Loucy (cell line): ENCODE measurements at regions not wholly inside any gene's neighbourhood (a gene's known extent, or its start where the extent isn't known, plus 50 kb on each side); places are given as distances from the start of the nearest gene placed in this dataset.

Source experiments
- EZH2phosphoT487 ChIP-seq: fragments of 200-600 bp; IDR thresholded peaks from 2 replicates; pipeline ENCODE4 v1.6.1; 2018; ENCODE audit warnings: antibody characterized with exemption, mild to moderate bottlenecking, moderate library complexity, borderline replicate concordance
- TF ChIP-seq, protein P1 (sequence below): fragments of 200-600 bp; sonication (generic); conservative IDR thresholded peaks from 2 replicates; pipeline ENCODE4 v1.5.1; 2014; ENCODE audit warnings: mild to moderate bottlenecking, antibody characterized with exemption, low read length

DNA sequence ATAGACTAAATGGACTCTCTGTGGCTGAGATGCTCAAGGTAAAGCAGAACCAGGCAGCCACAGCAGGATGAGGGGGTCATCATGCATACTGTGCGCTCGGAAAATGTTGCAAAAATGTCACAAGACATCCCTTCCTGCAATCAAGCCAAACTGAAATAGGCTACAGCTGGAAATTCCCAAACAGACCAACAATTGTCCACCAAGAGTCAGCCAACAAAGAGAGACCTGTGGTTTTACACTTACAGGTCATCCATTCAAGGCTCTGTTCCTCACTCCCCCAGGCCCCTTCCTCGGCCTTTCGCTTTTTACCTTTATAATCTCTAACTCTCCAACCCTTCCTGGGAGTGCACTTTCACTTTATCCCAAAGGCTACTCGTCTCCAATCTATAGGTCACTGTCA, 1066.9 kb downstream of the TSN start:
- TF ChIP-seq EZH2phosphoT487 = no peak
- TF ChIP-seq, protein P1, sequence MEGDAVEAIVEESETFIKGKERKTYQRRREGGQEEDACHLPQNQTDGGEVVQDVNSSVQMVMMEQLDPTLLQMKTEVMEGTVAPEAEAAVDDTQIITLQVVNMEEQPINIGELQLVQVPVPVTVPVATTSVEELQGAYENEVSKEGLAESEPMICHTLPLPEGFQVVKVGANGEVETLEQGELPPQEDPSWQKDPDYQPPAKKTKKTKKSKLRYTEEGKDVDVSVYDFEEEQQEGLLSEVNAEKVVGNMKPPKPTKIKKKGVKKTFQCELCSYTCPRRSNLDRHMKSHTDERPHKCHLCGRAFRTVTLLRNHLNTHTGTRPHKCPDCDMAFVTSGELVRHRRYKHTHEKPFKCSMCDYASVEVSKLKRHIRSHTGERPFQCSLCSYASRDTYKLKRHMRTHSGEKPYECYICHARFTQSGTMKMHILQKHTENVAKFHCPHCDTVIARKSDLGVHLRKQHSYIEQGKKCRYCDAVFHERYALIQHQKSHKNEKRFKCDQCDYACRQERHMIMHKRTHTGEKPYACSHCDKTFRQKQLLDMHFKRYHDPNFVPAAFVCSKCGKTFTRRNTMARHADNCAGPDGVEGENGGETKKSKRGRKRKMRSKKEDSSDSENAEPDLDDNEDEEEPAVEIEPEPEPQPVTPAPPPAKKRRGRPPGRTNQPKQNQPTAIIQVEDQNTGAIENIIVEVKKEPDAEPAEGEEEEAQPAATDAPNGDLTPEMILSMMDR = no peak
